ENCODE measurements at regions not wholly inside any gene's neighbourhood (a gene's known extent, or its start where the extent isn't known, plus 50 kb on each side); places are given as distances from the start of the nearest gene placed in this dataset.

DNA sequence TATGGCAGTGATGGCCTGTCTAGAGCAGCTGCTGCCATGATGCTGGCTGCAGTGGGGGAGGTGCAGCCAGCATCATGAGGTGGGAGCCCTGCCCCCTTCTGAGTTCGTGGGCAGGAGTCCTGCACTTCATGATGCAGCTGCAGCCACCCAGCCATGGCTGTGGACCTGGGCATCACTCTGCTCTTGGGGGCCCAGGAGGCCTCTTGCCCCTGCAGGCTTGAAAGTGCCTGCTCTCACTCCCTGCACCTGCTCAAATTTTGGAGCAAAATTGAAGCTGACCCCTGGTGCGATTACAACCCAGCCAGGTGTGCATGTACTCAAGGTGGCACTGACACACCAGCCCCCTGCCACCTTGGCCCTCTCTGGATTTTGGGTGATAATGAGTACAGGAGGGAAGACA is 712.9 kb downstream of the NUP35 start:
- TF ChIP-seq, protein P1, sequence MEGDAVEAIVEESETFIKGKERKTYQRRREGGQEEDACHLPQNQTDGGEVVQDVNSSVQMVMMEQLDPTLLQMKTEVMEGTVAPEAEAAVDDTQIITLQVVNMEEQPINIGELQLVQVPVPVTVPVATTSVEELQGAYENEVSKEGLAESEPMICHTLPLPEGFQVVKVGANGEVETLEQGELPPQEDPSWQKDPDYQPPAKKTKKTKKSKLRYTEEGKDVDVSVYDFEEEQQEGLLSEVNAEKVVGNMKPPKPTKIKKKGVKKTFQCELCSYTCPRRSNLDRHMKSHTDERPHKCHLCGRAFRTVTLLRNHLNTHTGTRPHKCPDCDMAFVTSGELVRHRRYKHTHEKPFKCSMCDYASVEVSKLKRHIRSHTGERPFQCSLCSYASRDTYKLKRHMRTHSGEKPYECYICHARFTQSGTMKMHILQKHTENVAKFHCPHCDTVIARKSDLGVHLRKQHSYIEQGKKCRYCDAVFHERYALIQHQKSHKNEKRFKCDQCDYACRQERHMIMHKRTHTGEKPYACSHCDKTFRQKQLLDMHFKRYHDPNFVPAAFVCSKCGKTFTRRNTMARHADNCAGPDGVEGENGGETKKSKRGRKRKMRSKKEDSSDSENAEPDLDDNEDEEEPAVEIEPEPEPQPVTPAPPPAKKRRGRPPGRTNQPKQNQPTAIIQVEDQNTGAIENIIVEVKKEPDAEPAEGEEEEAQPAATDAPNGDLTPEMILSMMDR (IDR thresholded peaks at IDR 0.05), result no peak
- TF ChIP-seq POLR2A (IDR thresholded peaks at IDR 0.05), result no peak
- no peak for TF ChIP-seq POLR2AphosphoS5 (IDR thresholded peaks at IDR 0.05)

All from suprapubic skin (tissue), 4 donors.